GM18907 (cell line): ENCODE measurements at regions not wholly inside any gene's neighbourhood (a gene's known extent, or its start where the extent isn't known, plus 50 kb on each side); places are given as distances from the start of the nearest gene placed in this dataset.

Experiments
- ATAC-seq: cut with Tn5 transposase; IDR thresholded peaks from one replicate; pipeline ENCODE4 v1.9.1; 2021; ENCODE audit warnings: mild to moderate bottlenecking, moderate library complexity; ENCODE audit not compliant: unreplicated experiment

GRCh38 chr21:38959692-38960061 lies 153.9 kb downstream of the ETS2 start:
- no peak for ATAC-seq

DNA sequence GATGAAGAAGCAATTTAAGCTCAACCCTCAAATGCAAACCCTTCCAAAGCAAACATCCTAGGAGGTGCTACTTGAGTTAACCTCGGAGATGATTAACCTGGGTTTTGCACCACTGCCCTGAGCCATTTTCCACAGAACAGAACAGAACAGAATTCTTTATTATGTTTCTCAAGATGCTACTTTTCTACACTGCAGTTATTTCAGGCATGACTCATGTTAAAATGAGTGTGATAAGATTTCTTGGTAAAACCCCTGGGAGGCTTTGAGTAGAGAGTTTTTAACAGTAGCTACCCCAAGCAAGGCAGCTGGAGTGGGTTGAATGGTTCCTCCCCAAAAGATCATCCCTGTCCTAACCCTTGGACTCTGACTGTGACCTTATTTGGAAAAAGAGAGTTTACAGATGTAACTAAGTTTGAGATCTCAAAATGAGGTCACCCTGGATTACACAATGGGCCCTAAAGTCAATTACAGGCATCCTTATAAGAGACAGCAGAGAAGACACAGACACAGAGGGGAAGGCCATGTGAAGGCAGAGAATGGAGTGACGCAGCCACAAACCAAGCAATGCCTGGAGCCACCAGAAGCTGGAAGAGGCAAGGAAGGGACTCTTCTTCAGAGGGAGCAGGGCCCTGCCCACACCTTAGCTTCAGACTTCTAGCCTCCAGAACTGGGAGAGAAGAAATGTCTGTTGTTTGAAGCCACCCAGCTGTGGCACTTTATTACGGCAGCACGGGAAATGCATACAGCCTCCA lies 153.4 kb downstream of the ETS2 start:
- ATAC-seq = no peak

GRCh38 chr21:38958323-38958705 lies 152.6 kb downstream of the ETS2 start:
- ATAC-seq = no peak

GRCh38 chr21:38957575-38958322 lies 152.0 kb downstream of the ETS2 start:
- ATAC-seq = no peak

GRCh38 chr21:38956856-38957571 lies 151.3 kb downstream of the ETS2 start:
- no peak for ATAC-seq

DNA sequence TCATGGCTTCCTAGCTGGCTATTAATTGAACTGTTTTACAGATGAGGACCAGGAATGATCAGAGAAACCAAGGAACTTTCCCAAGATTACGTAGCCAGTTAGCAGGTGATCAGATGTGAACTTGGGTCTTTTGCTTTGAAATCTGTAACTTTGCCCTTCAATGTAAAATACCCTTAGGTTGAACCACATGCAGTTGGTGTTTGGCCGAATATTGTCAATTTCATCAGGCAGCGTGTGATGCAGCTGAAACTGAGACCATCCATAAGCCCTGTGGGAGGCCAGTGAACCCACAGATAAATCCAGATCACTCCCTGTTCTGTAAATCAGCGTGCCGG lies 150.8 kb downstream of the ETS2 start:
- no peak for ATAC-seq

- ATAC-seq = no peak
These were observed 150.3 kb downstream of the ETS2 start for GRCh38 chr21:38956007-38956406.

GRCh38 chr21:38955495-38955894 lies 149.8 kb downstream of the ETS2 start:
- no peak for ATAC-seq

- ATAC-seq = no peak
These were observed 148.9 kb downstream of the ETS2 start for GRCh38 chr21:38954588-38955004.

DNA sequence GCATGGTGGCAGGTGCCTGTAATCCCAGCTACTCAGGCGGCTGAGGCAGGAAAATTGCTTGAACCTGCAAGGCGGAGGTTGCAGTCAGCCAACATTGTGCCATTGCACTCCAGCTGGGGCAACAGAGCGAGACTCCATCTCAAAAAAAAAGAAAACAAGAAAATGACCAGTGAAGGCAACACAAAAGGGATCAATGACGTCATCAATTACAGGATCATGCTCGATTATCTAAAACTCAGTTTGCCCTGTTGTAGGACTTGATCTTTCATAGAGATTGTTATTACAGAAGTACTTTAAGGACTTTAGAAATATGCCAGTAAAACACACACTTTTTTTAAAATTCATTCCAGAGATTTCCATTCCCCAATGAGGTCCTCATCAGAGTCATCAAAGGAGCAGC lies 147.8 kb downstream of the ETS2 start:
- ATAC-seq = no peak

DNA sequence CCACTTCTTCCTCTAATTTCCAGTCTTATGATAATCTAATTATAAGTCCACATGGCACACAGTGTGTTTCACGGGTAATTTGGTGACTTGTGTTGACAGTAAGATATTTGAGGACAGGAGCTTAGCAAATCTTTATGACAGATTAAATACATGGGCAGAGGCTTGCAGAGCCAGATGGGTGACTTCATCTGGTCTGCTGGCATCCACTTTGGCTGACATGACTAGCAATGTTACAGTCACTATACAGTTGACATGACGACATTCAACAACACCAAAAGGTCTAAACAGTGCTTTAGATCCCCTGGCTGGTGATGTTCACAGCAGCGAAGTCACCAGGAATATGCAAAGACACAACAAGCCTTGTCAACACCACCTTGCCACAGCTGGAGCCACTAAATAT lies 147.2 kb downstream of the ETS2 start:
- ATAC-seq = no peak

GRCh38 chr21:38951095-38951730 lies 145.5 kb downstream of the ETS2 start:
- ATAC-seq = no peak

DNA sequence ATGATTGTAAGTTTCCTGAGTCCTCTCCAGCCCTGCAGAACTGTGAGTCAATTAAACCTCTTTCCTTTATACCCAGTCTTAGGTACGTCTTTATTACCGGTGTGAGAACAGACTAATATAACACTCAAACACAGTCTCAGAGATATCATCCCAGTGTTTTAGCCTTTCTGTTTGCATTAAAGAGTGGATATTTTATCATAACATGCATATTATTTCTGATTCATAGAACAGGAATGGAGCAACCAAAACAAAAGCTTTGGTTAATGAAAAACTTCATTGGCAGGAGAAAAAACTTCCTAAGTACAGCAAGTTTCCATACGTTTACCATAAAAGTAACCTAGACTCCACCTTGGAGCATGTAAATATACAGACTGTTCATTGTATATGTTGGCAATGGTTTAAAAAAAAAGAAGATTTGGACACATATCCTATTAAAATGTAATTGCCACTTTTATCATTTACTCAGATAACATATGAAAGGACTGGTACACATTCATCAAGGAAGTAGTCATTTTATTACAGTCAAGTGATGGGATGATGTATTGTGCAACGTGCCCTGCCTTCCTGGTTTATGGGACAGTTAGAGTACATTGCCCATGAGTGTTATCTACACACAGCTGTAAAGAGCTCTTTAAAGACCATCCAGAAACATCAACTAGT lies 144.8 kb downstream of the ETS2 start:
- ATAC-seq = no peak

DNA sequence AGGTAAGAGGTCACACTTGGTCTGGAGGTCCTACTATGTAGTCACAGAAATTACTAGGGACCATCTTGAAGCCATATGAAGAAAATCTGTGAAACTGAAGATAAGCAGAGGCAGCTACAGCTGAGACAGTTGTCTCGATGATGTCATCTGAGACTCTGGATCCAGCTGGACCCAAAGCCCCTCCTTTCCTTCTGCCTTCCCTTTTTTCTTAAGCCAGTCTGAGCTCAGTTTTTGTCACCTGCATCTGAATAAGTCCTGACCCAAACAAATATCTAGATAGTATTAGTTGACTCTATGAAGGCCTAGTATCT lies 143.3 kb downstream of the ETS2 start:
- ATAC-seq = no peak

- no peak for ATAC-seq
These were observed 142.8 kb downstream of the ETS2 start for GRCh38 chr21:38948377-38949069.

GRCh38 chr21:38945545-38946245 lies 140.0 kb downstream of the ETS2 start:
- no peak for ATAC-seq

GRCh38 chr21:38944903-38945302 lies 139.2 kb downstream of the ETS2 start:
- no peak for ATAC-seq

DNA sequence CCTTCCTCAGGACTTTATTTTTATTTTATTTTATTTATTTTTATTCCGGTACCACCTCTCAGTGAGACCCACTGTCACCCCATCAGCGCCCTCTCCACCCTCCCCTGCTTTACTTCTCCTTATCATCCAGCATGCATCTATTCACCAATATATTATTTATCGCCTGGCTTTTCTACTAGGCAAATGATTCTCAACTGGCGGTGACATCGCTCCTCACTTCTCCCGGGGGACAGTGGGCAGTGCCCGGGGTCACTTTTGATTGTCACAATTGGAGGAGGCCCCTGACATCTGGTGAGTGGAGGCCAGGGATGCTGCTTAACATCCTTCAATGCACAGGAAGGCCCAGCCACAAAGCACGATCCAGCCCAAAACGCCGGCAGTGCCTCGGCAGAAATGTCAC lies 138.7 kb downstream of the ETS2 start:
- no peak for ATAC-seq

GRCh38 chr21:38942748-38943211 lies 137.1 kb downstream of the ETS2 start:
- ATAC-seq = no peak

GRCh38 chr21:38938769-38939168 lies 133.0 kb downstream of the ETS2 start:
- ATAC-seq = no peak
